ENCODE measurements at regions not wholly inside any gene's neighbourhood (a gene's known extent, or its start where the extent isn't known, plus 50 kb on each side); places are given as distances from the start of the nearest gene placed in this dataset.
"Not testable (repeated sequence)": the region's sequence is repeated elsewhere in the genome, so short reads cannot be mapped to it uniquely, and the experiment has no call there.

DNA sequence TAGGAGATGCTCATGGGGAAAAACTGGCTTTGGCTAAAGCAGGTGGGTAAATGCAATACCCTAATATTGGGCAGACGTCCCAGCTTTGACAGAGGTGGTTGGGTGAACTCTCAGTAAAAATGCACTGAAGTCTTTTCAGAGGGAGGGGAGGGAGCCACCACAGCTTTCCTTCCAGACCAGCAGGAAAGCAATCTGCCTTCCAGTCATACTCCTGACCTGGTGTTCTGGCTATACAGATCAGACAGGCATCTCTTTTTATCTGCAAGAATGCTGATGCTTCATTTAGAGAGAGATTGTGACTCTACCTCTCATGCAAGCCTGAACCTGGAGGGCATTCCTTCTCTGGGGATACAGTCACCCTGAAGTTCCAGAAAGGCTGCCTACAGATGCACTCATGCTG, 52.6 kb upstream of the ICA1 start:
- DNase-seq (ENCODE audit: low spot score) = no peak
- intact Hi-C loops (cut with DNase I) = no loop called here

DNA sequence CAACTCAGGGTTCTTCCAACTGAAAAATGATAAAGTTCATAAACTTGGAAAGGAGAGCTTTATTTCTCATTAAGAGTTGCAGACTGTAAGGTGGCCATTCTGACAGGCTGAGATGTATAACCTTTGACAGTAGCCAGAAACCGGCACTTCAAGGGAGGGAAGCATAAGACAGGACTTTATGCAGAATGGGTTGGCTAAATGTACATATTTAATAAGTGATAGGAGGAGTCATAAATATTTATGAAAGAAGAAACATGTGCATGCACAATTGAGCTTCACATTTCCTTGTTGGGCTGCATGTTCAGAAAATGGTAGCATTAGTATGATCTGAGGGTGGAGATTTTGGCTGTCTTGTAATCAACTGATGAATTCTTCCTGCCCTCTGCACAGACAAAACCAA, 57.1 kb upstream of the ICA1 start:
- intact Hi-C loops (cut with DNase I) = loop anchor here in 1 of 2 donors (5.0 kb wide), 1 partner anchor 1233 kb away; no protein-coding TSS in a partner anchor
- DNase-seq (ENCODE audit: low spot score) = no peak

DNA sequence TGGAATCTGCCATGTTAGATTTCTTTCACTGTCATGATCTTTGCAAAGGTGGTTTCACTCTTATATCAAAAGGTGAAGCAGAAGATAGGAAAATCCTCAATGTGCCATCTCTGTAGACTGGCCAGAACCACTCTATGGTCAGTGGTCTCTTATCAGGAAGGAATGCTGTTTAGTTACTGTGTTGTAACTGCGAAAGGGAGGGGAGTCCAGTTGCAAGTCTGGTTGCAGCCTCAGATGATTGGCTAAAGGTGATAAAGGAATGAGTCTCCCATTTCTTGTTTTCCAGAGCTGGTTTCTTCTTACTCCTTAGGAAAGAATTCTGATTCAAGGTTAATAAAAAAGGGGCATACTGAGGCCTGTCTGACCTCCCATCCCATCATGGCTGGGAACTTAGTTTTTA, 58.2 kb upstream of the ICA1 start:
- intact Hi-C loops (cut with DNase I) = no loop called here
- no peak for DNase-seq (ENCODE audit: low spot score)

DNA sequence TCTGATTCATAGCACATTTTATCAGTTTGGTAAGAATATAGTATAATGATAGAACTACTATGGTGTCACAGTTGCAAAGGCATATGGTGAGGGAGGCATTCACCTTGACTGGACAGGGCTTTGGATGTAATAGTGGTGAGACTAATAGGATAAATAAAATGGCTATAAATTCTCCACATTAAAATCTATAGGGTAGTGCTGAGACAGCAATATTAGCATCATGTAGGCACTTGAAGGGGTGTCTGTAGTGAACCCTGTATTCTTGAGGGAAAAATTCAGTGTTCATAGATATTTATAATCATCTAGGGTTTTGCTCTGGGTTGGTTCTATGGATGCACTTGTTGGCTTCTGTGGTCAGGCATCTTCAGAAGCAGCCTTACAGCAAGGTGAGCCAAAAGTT, 59.3 kb upstream of the ICA1 start:
- DNase-seq (ENCODE audit: low spot score) = no peak
- intact Hi-C loops (cut with DNase I) = no loop called here

DNA sequence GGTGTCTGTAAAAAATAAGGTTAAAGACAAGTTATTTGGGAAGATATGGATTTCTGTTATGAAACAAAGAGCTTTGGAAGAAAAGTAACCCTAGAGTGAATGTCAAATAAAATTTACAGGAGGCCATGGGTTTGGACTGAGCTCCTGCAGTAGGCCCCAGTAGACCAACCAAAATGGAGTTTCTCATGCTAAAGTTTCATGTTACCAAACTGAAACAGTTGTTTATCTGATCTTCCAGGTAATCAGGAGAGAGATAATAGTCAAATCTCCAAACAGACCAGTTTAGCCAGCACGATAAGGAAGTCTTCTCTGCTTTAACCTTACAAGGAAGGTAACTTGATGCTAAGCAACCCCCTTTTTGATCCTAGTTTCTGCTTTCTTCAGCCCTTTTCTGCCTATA, 60.7 kb upstream of the ICA1 start:
- intact Hi-C loops (cut with DNase I) = no loop called here
- DNase-seq (ENCODE audit: low spot score) = no peak

DNA sequence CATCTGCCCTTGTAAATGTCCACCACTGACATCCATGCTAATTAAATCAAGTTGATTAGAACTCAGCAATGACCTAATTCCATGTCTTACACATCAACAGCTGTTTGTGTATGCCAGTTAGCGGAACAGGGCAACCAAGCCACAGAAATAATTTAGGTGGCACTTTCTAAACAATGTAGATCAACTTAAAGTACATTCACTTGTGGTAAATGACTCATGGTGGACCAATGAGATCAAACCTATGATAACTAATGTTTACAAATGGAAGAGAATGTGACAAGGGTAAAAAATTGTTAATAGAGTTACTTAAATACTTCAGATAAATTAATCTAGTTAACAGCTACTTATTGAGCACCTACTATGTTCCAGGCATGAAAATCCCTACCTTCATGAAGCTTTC, 63.1 kb upstream of the ICA1 start:
- intact Hi-C loops (cut with DNase I) = no loop called here

DNA sequence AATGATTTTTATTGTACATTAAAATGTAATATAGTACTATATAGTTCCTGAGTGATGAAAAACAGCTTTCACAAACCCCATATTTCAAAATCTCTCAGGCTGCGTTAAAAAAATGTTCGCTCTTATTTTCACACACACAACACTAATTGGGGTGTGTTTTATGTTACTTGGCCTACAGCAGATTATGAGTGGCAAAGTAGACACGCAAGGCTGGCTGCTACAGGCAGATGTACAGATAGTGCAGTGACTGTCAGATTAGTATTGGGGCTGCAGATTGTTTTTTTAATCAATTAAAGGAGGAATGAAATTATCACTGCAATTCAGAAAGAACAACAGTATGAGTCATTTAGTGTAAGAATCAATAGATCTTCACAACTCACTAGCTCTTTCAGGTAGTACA, 65.2 kb upstream of the ICA1 start:
- intact Hi-C loops (cut with DNase I) = no loop called here
- DNase-seq (ENCODE audit: low spot score) = no peak

More for the DNA sequence above, 63.1 kb upstream of the ICA1 start:
- DNase-seq (ENCODE audit: low spot score) = no peak

DNA sequence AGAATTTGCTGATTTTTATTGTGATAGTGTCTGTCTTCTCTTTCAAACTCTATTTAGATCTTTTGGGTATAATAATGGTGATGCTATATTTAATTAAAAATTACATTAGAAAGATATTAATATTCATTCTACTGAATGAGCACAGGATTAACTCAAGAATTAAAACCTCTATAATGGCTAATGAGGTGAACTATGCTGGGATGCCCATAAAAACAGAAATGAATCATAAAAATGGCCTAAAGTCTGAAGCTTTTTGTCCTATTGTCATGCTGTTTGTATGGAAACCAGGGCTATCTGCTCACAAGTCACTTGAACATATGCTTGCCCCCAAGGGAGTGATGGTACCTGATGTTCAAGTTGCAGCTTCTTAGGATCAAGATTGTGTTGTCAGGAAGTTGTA, 76.2 kb upstream of the ICA1 start:
- DNase-seq (ENCODE audit: low spot score) = no peak
- intact Hi-C loops (cut with DNase I) = no loop called here

DNA sequence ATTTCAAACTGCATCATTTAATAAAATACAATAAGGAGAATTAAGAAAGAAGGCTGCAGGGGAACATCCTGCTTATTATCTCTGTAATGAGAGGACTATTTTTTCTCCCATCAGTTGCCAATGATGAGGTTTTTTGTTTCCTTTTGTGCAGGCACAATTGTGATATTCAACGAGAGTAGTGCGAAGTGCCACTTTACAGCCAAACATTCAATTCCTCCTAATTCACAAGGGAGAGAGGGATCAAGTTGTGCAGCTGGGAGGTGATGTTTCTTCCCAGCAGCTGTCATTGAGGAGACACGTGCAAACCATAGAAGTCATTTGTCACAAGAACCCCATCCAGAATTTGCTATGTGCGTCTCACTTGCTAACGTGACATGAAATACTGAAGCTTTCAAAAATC, 81.6 kb upstream of the ICA1 start:
- DNase-seq (ENCODE audit: low spot score) = no peak
- intact Hi-C loops (cut with DNase I) = no loop called here

DNA sequence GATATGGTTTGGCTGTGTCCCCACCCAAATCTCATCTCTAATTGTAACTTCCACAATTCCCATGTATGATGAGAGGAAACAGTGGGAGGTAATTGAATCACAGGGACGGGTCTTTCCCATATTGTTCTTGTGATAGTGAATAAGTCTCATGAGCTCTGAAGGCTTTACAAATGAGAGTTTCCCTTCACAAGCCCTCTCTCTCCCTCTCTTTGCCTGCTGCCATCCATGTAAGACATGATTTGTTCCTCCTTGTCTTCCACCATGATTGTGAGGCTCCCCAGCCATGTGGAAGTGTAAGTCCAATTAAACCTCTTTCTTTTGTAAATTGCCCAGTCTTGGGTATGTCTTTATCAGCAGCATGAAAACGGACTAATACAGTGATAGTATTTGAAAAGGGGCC, 85.4 kb upstream of the ICA1 start:
- DNase-seq (ENCODE audit: low spot score); intact Hi-C loops (cut with DNase I): not testable (repeated sequence)

DNA sequence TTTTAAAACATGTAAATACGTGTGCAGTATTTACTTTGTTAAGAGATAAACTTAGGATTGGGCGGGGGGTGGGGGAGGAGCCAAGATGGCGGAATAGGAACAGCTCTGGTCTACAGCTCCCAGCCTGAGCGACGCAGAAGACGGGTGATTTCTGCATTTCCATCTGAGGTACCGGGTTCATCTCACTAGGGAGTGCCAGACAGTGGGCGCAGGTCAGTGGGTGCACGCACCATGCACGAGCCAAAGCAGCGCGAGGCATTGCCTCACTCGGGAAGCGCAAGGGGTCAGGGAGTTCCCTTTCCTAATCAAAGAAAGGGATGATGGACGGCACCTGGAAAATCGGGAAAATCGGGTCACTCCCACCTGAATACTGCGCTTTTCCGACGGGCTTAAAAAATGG, 81.8 kb upstream of the NXPH1 start:
- DNase-seq (ENCODE audit: low spot score); intact Hi-C loops (cut with DNase I): not testable (repeated sequence)

DNA sequence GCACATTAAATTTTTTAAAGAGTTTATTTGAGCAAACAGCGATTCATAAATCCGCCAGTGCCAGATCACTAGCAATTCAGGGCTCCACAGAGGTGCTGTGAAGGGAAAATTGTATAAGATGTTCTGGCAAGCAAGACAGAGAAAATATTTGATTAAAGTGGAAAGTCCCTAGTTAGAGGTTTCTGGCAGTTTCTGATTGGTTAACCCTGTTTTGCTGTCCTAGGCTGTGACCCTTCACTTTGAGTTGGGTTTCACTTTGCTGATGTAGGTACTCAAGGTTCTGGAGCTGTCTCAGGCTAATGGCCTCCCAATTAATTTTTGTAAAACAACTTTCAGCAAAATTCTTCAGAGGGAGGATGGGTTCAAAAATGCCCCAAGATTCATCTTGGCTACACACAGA, 79.4 kb upstream of the NXPH1 start:
- intact Hi-C loops (cut with DNase I) = no loop called here
- DNase-seq (ENCODE audit: low spot score) = no peak

DNA sequence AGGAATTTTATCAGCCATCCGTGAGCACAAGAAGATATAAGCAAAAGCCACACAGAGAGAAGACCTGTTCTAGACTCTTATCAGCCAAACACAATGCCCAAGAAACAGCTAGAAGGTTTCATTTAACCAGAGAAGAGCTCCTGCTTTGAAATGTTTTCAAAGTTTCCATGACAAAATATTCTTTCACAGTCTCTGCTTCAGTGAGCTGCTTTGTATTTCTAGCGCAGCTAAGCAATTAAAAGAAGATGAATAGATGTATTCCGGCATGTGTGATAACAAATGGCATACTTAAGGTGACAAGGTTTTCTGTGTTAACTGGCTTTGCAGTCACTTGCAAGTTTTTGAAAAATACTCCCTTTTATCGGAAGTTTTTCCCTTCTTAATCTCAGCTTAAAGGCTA, 78.9 kb upstream of the NXPH1 start:
- intact Hi-C loops (cut with DNase I) = no loop called here
- no peak for DNase-seq (ENCODE audit: low spot score)

DNA sequence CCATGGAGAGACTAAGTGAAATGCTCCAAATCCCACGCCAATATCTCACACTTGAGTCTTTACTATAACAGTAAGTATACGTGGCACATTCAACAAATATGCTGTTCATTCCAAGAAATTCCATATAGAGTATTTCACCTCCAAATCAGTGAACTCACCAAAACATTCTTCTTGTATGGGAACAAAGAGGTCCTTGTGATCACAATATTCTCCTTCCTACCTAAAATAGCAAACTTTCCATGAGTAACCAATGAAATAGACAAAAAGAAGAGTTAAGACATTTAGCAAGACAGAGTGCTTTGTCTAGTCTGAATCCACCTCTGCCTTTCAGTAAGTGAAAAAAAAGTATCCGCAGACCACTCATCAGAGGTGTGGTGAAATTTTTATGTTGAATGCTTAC, 77.3 kb upstream of the NXPH1 start:
- DNase-seq (ENCODE audit: low spot score) = no peak
- intact Hi-C loops (cut with DNase I) = no loop called here

DNA sequence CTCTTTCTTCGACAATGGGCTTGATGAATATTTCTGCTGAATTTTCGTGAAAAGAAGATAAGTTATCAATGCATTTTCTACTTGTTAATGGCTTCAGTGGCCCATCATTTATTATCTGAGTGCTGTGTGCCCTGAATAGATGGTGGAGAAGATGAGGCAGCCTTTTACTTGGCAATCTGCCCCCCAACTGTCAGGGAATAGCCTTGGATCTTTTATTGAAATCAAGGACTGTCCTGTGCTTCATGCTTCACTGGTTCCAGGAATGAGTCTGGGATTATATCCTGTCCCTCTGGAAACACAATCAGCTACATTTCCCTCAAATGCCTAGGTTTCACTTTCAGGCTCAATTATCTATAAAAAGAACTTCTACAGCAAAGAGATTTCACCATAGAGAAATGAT, 75.9 kb upstream of the NXPH1 start:
- no peak for DNase-seq (ENCODE audit: low spot score)
- intact Hi-C loops (cut with DNase I) = no loop called here

DNA sequence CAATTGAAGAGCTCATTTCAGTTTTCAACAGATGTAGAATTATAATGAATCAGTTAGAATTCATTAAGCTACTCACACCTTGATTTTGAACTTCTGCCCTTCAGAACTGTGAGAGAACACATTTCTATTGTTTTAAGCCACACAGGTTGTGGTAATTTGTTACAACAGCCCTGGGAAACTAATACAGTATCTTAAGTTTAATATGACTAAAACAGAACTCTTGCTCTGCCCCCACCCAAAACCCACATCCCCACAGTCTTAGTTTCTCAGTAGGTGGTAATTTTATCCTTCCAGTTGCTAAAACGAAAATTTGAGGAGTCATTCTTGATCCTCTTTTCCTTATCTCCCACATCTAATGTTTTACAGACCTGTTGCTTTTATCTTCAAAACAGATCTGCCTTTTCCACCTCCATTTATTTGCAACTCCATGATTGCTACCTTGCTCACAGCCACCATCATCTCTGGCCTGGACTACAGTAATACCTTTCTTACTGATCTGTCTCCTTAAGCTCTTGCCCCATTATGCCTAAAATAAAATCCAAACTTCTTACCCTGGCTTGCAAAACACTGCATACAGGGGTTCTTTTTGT, 72.8 kb upstream of the NXPH1 start:
- intact Hi-C loops (cut with DNase I) = no loop called here
- no peak for DNase-seq (ENCODE audit: low spot score)

DNA sequence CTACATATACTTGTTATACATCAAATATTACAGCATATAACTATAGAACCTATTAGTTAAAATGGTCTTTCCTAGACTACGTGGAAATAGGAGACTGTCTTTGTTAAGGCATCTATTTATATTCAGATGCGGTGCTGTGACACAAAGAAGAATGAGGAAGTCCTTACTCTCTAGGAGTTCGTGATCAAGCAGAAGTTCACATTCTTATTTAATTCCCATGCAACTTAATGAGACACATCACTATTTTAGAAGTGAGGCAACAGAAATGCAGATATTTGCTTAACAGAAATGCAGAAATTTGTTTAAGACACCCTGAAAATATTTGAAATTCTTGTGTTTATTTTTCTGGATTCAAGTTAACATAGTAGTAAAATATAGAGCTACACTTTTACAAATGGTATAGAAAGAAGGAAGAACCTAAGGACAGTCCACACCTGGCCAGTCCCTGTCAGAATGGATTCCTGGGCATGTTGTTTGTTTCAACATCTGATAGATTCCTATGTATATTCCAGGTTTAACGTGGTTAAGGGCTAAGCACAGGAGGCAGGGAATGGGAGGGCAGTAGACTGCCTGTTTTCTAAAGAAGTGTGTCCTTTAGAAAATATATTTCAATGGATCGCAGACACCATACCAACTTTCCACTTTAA, 70.6 kb upstream of the NXPH1 start:
- intact Hi-C loops (cut with DNase I) = no loop called here
- DNase-seq (ENCODE audit: low spot score) = no peak

DNA sequence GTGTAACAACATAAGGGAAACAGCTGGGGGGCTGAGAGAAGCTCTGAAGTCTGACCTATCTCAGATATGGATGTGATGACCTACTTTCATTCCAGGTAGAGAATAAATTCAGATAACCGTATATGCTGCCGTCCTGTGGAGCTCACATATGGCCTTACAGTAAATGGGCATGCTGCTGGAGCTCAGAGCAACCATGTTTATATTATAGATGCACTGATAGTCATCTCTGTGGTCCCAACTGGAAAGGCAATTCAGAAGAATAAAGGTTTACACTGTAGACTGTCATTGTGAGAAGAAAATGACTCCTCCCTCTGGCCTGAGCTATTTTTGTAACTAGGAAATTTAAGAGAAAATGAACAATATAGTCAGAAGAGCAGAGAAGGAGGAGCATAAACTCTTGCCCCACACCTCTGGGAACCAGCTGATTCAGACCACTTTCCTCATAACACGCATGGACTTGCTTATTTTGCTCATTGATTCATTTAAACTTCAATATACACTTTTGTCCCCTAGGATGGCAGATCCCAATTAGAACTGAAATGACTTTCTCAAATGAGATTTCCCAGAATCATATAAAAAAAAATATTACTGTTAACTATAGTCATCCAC, 69.9 kb upstream of the NXPH1 start:
- intact Hi-C loops (cut with DNase I) = no loop called here

DNA sequence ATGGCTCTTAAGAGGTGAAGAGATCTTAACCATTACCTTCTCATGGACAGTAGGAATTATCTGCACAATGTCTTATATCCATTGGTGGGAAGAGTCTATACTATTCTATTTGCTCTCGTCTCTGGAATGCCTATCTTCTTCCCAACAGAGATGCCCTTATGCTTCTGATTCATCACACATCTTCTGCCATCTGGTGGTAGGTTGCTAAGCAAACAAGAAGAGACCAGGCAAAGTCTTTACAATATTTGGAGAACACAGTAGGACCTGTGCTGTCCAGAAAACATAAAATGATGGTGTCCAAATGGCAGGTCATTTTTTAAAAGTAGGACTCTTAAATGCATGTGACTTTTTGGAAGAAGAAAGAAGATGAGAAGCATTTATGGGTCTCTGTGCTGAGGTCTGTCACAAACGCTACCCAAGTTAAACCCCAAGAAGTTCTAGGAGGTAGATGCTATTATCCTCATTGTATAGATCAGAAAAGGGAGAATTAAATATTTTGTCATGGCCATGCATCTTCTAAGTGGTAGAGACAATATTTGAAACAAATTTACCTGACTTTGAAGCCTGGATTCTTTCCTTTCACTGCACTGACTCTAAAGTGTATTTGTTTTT, 67.8 kb upstream of the NXPH1 start:
- intact Hi-C loops (cut with DNase I) = no loop called here

More for the DNA sequence above, 69.9 kb upstream of the NXPH1 start:
- DNase-seq (ENCODE audit: low spot score) = no peak

DNA sequence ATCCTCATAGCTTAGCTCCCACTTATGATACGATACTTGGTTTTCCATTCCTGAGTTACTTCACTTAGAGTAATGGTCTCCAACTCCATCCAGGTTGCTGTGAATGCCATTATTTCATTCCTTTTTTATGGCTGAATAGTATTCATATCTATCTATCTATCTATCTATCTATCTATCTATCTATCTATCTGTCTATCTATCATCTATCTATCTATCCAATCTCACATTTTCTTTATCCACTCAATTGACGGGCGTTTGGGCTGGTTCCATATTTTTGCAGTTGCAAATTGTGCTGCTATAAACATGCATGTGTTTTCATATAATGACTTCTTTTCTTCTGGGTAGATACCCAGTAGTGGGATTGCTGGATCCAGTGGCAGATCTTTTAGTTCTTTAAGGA, 65.4 kb upstream of the NXPH1 start:
- DNase-seq (ENCODE audit: low spot score); intact Hi-C loops (cut with DNase I): not testable (repeated sequence)

More for the DNA sequence above, 67.8 kb upstream of the NXPH1 start:
- no peak for DNase-seq (ENCODE audit: low spot score)

DNA sequence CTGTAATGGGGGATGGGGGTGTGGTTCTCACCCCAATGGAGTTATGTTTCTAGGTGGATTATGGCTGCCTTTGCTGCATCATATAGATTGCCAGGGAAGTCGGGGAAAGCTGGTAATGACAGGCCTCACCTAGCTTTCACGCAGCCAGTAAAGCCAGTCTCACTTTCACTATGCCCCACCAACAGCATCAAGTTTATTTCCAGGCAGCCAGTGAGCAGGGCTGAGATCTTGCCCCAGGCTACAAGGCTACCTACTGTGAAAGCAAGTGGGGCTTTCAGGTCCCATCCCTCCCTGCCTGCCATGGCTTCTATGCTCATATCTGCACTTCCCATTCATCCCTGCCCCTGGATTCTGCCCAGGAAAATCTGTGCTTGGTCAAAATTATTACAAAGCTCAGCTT, 61.7 kb upstream of the NXPH1 start:
- intact Hi-C loops (cut with DNase I) = no loop called here
- no peak for DNase-seq (ENCODE audit: low spot score)
